Epithelial cell of esophagus (primary cell): ENCODE measurements at regions not wholly inside any gene's neighbourhood (a gene's known extent, or its start where the extent isn't known, plus 50 kb on each side); places are given as distances from the start of the nearest gene placed in this dataset.
A peak's percentile ranks its signal among the peaks of the same experiment; 100 is the strongest.

Source experiments
- DNase-seq: peaks from one replicate; pipeline ENCODE4 v3.0.0; 2010; ENCODE audit warnings: low read depth
- H3K4me3 ChIP-seq: 2 replicates; pipeline ENCODE4 v1.5.1; 2011; ENCODE audit warnings: mild to moderate bottlenecking, low read length, control low read depth
- TF ChIP-seq, protein P1 (sequence below): IDR thresholded peaks from 2 replicates; pipeline ENCODE4 v1.5.1; 2011; ENCODE audit warnings: low read depth, mild to moderate bottlenecking, low read length, control low read depth, inconsistent platforms; ENCODE audit not compliant: insufficient read depth; ENCODE audit errors: missing control alignments

DNA sequence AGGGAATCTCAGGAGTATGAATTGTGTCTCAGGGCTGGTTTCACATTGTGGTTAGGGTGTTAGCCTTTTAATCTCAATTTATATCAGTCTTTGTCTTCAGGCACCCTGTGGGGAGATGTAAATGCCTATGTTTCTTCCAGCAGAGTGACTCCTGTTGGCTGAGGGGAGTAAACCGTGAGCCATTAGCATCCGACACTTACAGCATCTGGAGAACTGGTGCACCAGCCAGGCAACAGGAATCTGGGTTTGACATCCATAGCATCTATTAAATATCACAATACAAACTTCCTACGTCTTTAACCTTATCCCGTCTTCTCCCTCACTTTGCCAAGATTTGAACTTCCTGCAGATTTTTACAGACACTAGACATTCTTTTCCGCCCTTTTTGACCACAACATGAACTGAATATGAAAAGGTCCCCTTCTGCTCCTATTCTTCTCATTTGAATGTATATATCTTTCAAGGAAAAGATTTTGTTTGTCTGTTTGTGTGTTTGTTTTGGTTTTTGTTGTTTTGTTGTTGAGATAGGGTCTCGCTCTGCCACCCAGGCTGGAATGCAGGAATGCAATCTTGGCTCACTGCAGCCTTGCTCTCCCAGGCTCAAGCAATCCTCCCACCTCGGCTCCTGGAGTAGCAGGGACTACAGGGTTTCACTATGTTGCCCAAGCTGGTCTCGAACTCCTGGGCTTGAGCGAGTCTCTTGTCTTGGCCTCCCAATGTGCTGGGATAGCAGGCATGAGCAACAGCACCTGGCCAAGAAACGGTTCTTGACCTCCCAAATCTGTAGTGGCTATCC, 626.2 kb downstream of the TLR4 start:
- TF ChIP-seq, protein P1, sequence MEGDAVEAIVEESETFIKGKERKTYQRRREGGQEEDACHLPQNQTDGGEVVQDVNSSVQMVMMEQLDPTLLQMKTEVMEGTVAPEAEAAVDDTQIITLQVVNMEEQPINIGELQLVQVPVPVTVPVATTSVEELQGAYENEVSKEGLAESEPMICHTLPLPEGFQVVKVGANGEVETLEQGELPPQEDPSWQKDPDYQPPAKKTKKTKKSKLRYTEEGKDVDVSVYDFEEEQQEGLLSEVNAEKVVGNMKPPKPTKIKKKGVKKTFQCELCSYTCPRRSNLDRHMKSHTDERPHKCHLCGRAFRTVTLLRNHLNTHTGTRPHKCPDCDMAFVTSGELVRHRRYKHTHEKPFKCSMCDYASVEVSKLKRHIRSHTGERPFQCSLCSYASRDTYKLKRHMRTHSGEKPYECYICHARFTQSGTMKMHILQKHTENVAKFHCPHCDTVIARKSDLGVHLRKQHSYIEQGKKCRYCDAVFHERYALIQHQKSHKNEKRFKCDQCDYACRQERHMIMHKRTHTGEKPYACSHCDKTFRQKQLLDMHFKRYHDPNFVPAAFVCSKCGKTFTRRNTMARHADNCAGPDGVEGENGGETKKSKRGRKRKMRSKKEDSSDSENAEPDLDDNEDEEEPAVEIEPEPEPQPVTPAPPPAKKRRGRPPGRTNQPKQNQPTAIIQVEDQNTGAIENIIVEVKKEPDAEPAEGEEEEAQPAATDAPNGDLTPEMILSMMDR, result no peak
- no peak for DNase-seq

DNA sequence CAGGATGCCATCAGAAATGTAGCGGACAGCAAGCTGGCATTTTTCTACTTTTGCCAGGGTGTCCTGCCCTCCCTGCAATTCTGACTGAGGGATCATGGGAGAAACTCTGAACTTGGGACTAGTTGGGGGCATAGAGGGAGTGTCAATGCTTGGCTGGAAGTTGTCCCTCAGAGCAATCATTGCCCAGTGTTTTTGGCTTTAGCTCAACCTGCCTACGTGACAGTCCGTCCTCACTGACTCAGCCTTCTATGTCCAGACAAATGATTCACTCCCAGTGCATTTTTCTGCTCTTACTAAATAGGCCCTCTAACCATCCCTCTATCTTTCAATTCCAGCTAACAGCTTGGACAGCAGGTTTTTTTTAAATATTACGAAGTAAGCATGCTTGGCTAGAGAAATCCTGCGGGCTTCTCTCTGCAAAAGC, 627.4 kb downstream of the TLR4 start:
- H3K4me3 ChIP-seq, result no peak overlapping the region
- TF ChIP-seq, protein P1, result no peak
- peak; percentile 51 for DNase-seq

More for the DNA sequence above, 626.2 kb downstream of the TLR4 start:
- no peak overlapping the region for H3K4me3 ChIP-seq

DNA sequence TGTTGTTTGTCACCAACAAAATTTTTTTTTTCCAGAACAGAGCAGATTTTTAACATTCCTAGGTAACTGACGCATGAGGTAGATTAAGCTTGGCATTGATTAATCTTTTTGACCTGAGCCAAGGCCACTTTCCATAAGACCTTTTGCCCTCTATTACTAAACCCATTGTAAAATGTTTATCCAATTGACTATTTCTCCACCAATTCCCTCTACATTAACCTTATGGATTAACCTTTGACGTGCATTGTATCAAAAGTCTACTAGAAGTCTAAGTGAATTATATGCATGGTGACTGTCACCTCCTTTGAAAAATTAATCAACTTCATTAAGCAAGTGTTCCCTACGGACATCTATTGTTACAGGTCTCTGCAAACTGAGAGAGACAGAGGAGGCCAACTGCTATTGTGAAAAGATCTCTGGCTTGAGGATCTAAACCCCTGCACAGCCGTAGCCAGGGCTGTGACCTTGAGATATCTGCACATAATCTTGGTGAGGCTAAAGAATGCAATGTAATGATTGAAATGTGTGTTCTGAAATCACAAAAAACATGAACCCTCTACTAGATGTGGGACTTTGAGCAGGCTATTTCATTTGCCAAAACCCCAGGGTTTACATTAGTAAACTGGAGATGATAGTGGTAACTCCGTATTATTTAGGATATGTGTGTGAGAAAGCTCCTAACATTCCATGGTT, 632.2 kb downstream of the TLR4 start:
- H3K4me3 ChIP-seq, result no peak overlapping the region
- TF ChIP-seq, protein P1, result no peak
- DNase-seq, result no peak

DNA sequence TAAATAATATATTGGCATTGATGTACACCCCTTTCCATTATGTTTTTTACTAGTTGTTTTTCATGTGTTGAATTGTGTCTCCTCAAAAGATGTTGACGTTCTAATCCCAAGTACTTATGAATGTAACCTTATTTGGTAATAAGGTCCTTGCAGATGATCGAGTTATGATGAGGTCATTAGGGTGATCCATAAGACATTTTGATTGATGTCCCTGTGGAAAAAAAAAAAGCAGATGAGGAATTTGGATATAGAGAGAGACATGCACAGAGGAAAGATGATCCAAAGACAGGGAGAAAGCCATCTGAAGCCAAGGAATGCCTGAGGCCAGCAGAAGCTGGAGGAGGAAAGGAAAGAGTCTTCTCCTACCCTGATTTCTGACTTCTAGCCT, 632.7 kb downstream of the TLR4 start:
- H3K4me3 ChIP-seq, result no peak overlapping the region
- TF ChIP-seq, protein P1, result no peak
- DNase-seq, result no peak

DNA sequence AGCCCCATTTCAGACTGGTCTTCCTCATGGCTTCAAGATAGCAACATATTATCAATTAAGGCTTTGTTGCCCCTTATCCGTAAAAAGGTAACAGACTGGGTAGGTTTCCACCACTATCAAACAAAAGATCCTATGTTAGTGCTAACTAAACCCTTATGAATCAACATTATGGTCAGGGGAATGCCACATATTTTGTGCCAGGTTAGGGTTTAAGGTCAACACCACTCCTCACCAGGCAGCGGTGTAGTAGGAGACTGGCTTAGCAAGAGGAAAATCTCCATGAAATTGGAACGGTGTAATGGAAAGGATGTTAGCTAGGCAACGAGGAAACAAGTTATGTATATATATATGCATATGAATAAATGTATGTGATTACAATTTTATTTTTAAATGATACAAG, 655.8 kb downstream of the TLR4 start:
- no peak overlapping the region for H3K4me3 ChIP-seq
- no peak for DNase-seq
- TF ChIP-seq, protein P1, result no peak

DNA sequence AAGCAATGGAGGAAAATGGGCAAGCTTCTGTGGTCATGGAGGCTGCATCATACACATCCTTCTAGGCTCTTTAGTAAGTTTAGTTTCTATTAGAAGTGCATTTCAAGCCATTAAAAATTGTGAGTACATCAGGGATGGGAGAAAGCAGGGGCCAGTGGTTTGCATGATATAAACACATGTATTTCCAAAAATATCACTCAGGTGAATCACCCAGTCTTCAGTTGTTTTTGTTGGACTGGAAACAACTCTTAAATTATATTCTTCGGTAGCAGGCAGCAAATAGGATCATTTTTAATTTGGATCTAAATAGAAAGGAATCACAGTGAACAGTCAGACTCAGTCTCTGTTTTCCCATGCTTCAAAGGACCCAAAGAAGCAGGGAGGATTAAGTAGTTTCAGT, 657.9 kb downstream of the TLR4 start:
- DNase-seq, result no peak
- H3K4me3 ChIP-seq, result no peak overlapping the region
- TF ChIP-seq, protein P1, result no peak
